Breast epithelium (tissue), 4 donors: ENCODE measurements at regions not wholly inside any gene's neighbourhood (a gene's known extent, or its start where the extent isn't known, plus 50 kb on each side); places are given as distances from the start of the nearest gene placed in this dataset.
"Not testable (repeated sequence)": the region's sequence is repeated elsewhere in the genome, so short reads cannot be mapped to it uniquely, and the experiment has no call there.

ENCODE experiments used
- DNase-seq, 2 donors: peaks; one replicate each; pipeline ENCODE4 v3.0.0-alpha.2; 2019; ENCODE audit warnings: low spot score in 2 of 2
- H3K27ac ChIP-seq, 2 donors: fragments of 200-600 bp; sonication (generic) in 1 of 2; one replicate each; pipeline ENCODE4 v1.5.1; 2016 to 2019; ENCODE audit warnings: mild to moderate bottlenecking in 1 of 2
- H3K27me3 ChIP-seq, 2 donors: fragments of 200-600 bp; sonication (generic) in 1 of 2; one replicate each; pipeline versions ENCODE4 v1.5.1 to v1.6.0; 2017 to 2019; ENCODE audit warnings: control low read depth in 1 of 2, mild to moderate bottlenecking in 1 of 2
- H3K36me3 ChIP-seq: fragments of 200-600 bp; one replicate; pipeline ENCODE4 v1.5.1; 2019
- H3K4me1 ChIP-seq, 2 donors: fragments of 200-600 bp; sonication (generic); one replicate each; pipeline ENCODE4 v1.5.1; 2016 to 2019; ENCODE audit warnings: control low read depth in 1 of 2
- H3K4me3 ChIP-seq, 3 donors: fragments of 200-600 bp; sonication (generic); 1 replicate in 2 of 3; 2 replicates in 1 of 3; pipeline ENCODE4 v1.5.1; 2016 to 2019; ENCODE audit warnings: mild to moderate bottlenecking in 3 of 3, moderate library complexity in 2 of 3
- H3K9me3 ChIP-seq, 2 donors: fragments of 200-600 bp; sonication (generic) in 1 of 2; one replicate each; pipeline ENCODE4 v1.5.1; 2016 to 2019; ENCODE audit warnings: control low read depth in 1 of 2
- CTCF ChIP-seq, 3 donors: fragments of 450-650 bp; IDR thresholded peaks; one replicate each; pipeline ENCODE4 v1.5.1; 2016 to 2017; ENCODE audit warnings: antibody characterized with exemption in 3 of 3, mild to moderate bottlenecking in 3 of 3, moderate library complexity in 3 of 3
- POLR2A ChIP-seq: fragments of 450-650 bp; IDR thresholded peaks from one replicate; pipeline ENCODE4 v1.6.1; 2016; ENCODE audit warnings: antibody characterized with exemption, mild to moderate bottlenecking, moderate library complexity
- POLR2AphosphoS5 ChIP-seq, 3 donors: sonication (generic); formaldehyde crosslinking; IDR thresholded peaks; one replicate each; pipeline ENCODE4 v1.6.1; 2017; ENCODE audit warnings: antibody characterized with exemption in 3 of 3
- intact Hi-C: fragments of 100-400 bp; cut with DNase I; formaldehyde crosslinking; loops from one replicate; pipeline ENCODE4 v1.15.1; 2023; ENCODE audit warnings: low total_unique reads

DNA sequence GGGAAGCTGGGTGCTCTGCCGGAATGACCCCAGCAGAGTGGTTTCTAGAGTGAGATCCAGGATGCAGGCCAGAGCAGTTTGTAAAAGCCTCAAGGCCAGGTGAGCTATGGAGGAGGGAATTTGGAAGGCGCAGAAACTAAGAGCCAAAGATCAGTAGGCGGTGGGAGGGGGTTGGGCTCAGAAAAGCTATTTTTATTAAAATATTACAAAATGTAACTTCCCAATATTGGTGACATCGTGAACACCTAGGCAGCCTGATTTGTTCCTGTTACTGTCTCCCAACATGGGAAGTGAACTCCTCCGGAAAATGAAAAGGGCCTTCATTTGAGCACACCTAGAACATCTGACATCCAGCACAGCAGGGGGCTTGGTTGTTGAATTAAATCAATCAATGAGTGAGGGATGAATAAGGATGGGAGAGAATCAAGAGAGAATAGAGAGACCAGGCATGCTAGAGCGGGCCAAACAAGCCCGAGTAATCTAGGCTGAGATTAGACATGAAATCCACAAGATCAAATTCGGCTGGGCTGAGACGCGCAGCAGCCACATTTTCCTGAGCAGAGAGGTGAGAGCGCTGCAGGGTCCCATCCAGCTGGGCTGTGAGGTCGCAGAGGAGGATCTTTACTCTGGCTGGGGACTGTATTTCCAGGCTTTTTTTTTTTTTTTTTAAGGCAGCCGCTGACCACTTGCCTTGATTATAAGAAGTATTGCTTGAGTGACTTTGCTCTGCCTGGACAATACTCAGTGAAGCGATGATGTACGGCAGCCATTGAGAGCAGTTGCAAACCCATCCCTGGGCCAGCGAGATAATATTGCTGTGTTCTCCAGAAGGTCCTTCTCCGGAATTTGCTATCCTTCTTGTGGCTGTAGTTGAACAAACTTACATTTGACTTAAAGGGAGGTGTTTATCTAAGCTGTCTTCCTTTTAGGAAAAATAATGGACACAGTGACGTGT lies 178.0 kb upstream of the KL start:
- no peaks in the 10 kb centered on the region for H3K36me3 ChIP-seq
- no peak for DNase-seq
- H3K9me3 ChIP-seq, result peaks cover 5 to 19% of the 10 kb centered on the region in 2 donors
- no peaks in the 10 kb centered on the region for H3K27me3 ChIP-seq
- no peak overlapping the region for H3K4me3 ChIP-seq
- H3K27ac ChIP-seq, result peak overlapping the region in 1 of 2 donors; percentile 10
- TF ChIP-seq POLR2AphosphoS5 (IDR thresholded peaks at IDR 0.05), result no peak
- intact Hi-C loops, result no loop called here
- H3K4me1 ChIP-seq, result no peaks in the 10 kb centered on the region

DNA sequence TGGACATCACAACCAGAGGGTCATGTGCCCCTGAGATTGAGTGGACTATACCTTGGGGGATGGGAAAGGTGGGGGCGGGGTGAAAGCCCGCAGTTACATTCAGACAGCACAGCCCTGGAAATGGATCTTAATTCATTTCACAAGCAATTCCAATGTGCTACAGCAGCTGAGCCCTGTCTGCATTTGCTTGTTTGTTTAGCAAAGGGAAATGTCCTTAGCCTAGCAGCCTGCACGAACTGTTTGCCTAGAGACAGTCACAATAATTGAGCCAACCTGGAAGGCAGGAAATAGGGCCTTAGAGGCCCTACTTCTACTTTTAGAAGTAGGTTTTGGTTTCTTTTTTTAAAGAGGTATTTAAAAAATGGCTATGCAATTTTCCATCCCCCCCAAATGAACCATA lies 177.3 kb upstream of the KL start:
- intact Hi-C loops, result no loop called here
- H3K9me3 ChIP-seq, result peaks cover 5 to 16% of the 10 kb centered on the region in 2 donors
- H3K27ac ChIP-seq, result peak overlapping the region in 1 of 2 donors; percentile 10
- H3K4me3 ChIP-seq, result no peak overlapping the region
- no peak for TF ChIP-seq POLR2AphosphoS5 (IDR thresholded peaks at IDR 0.05)
- no peak for TF ChIP-seq POLR2A
- TF ChIP-seq CTCF (IDR thresholded peaks at IDR 0.05), result no peak
- H3K36me3 ChIP-seq, result no peaks in the 10 kb centered on the region
- no peaks in the 10 kb centered on the region for H3K27me3 ChIP-seq
- no peaks in the 10 kb centered on the region for H3K4me1 ChIP-seq
- peak in 1 of 2 donors; percentile 18 for DNase-seq

DNA sequence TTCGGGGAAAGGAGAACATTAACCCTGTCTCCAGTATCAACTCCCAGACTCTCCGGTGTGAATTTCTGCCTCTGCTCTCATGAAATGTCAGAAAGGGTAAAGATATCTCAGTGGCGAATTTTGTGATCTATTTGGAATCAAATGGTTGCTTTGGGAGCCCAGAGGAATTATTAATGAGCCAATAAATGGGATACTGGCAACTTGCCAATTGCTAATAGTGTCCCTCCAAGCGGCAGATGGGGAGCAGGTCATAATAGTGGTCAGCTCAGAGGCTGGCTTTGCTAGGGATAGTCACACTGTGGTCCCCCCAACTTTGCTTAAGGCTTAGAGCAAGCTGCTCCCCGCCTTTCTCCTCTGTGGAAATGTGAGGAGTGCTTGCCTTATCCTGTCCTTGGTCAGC lies 176.1 kb upstream of the KL start:
- no peak for TF ChIP-seq POLR2A
- no peak for TF ChIP-seq CTCF (IDR thresholded peaks at IDR 0.05)
- TF ChIP-seq POLR2AphosphoS5 (IDR thresholded peaks at IDR 0.05), result no peak

DNA sequence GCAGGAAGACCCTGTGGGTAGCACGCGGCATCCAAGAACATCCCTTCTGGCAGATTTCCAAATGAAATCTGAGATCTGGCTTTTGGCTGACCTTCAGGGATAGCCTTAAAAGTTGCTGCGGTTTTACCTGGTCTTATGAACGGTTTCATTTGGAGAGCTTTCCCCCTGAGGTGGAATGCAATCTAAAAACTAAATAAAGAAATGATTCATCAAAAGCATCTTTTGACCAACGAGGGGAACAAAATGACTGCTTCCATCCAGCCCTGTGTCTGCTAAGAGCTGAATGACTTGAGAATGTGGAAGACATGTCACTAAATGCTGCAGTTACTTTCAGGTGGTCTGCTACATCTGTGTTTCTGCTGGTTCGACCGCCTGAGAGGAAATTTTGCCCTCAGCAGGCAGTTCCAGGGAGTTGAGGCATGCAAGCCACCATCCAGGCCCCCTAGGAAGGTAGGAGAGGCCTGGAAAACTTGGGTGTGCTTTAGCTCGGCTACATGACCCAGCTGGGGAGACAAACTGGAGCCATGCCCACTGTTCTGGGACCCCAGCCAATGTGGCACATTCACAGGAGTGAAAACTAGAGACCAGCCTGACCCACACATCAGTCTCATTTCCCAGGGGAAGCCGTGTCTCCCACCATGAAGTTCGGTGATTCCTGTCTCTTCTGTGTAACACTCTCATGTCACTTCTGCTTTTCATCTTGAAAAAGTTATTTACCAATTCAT lies 175.1 kb upstream of the KL start:
- H3K36me3 ChIP-seq, result no peaks in the 10 kb centered on the region
- H3K27me3 ChIP-seq, result no peaks in the 10 kb centered on the region
- DNase-seq, result no peak
- intact Hi-C loops, result no loop called here
- no peak overlapping the region for H3K4me3 ChIP-seq
- H3K9me3 ChIP-seq, result no peaks in the 10 kb centered on the region
- H3K4me1 ChIP-seq, result no peaks in the 10 kb centered on the region
- no peak overlapping the region for H3K27ac ChIP-seq
- TF ChIP-seq CTCF (IDR thresholded peaks at IDR 0.05), result no peak
- TF ChIP-seq POLR2A, result no peak
- no peak for TF ChIP-seq POLR2AphosphoS5 (IDR thresholded peaks at IDR 0.05)

More for the DNA sequence above, 176.1 kb upstream of the KL start:
- Histone ChIP-seq H3K27me3 (no peaks in the 10 kb centered on the region), H3K9me3 (peaks cover 0 to 4% of the 10 kb centered on the region in 2 donors), H3K4me1 (no peaks in the 10 kb centered on the region), H3K36me3 (no peaks in the 10 kb centered on the region), H3K27ac (no peak overlapping the region), H3K4me3 (no peak overlapping the region)
- intact Hi-C loops, result no loop called here
- no peak for DNase-seq

- Histone ChIP-seq H3K4me1 (no peaks in the 10 kb centered on the region), H3K9me3 (no peaks in the 10 kb centered on the region), H3K4me3 (no peak overlapping the region), H3K36me3 (no peaks in the 10 kb centered on the region), H3K27ac (no peak overlapping the region), H3K27me3 (no peaks in the 10 kb centered on the region)
- intact Hi-C loops, result no loop called here
- no peak for TF ChIP-seq CTCF (IDR thresholded peaks at IDR 0.05)
- no peak for TF ChIP-seq POLR2AphosphoS5 (IDR thresholded peaks at IDR 0.05)
- no peak for TF ChIP-seq POLR2A
- DNase-seq, result no peak
Observed at GRCh38 chr13:32845952-32846950, 170.0 kb upstream of the KL start.

- H3K4me1 ChIP-seq, intact Hi-C loops, H3K36me3 ChIP-seq, DNase-seq, H3K27me3 ChIP-seq, H3K9me3 ChIP-seq, H3K27ac ChIP-seq, H3K4me3 ChIP-seq: not testable (repeated sequence)
Observed at GRCh38 chr13:32847976-32848375, 168.2 kb upstream of the KL start.
